Stimulated activated naive B cell treated with anti-CD40 and anti-IgM and Interleukin-4, amounts not matched to agents 10 μg/mL and 1 μg/mL and 100 μg/mL, for 72 hours (primary cell): ENCODE measurements at regions not wholly inside any gene's neighbourhood (a gene's known extent, or its start where the extent isn't known, plus 50 kb on each side); places are given as distances from the start of the nearest gene placed in this dataset.

Source experiments
- ATAC-seq, 2 donors: fragments of 150-1000 bp; cut with Tn5 transposase; replicated peaks; 2 replicates each; pipeline ENCODE4 v1.10.0; 2021; ENCODE audit warnings: moderate library complexity in 1 of 2
- DNase-seq: peaks from one replicate; pipeline ENCODE4 v3.0.0; 2021
- H3K27ac Mint-ChIP-seq: one replicate; pipeline ENCODE4 v1.8.0; 2022; ENCODE audit warnings: mild to moderate bottlenecking, mixed read lengths
- H3K27me3 Mint-ChIP-seq, 2 donors: one replicate each; pipeline ENCODE4 v1.8.0; 2022; ENCODE audit warnings: mixed read lengths in 2 of 2
- H3K36me3 Mint-ChIP-seq, 2 donors: one replicate each; pipeline ENCODE4 v1.8.0; 2022; ENCODE audit warnings: mixed read lengths in 2 of 2, mild to moderate bottlenecking in 1 of 2
- H3K4me1 Mint-ChIP-seq, 2 donors: one replicate each; pipeline ENCODE4 v1.8.0; 2022; ENCODE audit warnings: mixed read lengths in 2 of 2, mild to moderate bottlenecking in 1 of 2
- H3K4me3 Mint-ChIP-seq, 2 donors: one replicate each; pipeline ENCODE4 v1.8.0; 2022; ENCODE audit warnings: mild to moderate bottlenecking in 2 of 2, mixed read lengths in 2 of 2, moderate library complexity in 1 of 2
- H3K9me3 Mint-ChIP-seq, 2 donors: one replicate each; pipeline ENCODE4 v1.8.0; 2022; ENCODE audit warnings: mixed read lengths in 2 of 2, mild to moderate bottlenecking in 1 of 2

DNA sequence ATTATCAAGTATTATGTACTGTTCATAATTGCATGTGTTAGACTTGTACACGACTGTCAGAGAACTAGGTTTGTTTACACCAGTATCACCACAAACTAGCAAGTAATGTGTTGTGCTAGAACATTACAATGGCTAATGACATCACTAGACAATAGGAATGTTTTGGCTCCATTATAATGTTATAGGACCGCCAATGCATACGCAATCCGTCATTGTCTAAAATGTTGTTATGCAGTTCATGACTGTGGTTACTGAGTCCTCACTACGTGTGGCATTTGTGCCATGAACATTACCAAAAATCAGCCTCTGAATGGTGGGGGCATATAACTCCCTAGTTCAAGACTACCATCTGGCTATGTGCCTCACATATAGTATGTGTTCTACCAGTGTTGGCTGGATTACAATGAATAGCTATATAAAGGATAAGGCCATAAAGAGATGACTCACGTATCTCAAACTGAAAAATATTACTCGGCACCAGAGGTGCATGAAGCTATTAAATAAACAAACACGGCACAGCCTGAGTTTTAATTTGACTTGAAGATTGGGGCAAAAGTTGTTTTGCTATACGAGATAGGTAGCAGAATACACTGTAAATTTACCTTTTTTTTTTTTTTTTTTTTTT lies 89.1 kb upstream of the COL24A1 start:
- Mint-ChIP-seq H3K36me3 (no peaks in the 10 kb centered on the region), H3K27ac (no peak overlapping the region), H3K9me3 (peaks cover 0 to 2% of the 10 kb centered on the region in 2 donors), H3K4me1 (no peaks in the 10 kb centered on the region), H3K27me3 (no peaks in the 10 kb centered on the region), H3K4me3 (no peak overlapping the region)
- DNase-seq = no peak
- ATAC-seq = no peak

DNA sequence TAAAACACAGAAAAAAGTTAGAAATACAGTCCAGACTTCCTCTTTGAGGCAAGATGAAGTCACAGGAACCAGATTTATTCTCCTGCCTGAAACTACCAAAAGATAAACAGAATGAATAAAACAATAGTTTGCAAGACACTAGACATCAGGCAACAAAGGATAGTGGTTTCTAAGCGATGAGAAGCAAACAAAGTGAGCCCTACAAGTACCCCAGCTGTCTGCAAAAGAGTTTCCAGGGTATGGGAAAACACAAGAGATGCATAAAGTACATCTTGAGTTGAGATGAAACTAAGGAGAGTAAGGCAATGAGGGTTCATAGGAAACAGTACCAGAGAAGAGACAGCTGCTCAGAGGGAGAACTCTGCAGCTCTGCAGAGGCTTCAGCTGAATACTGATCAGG lies 83.3 kb upstream of the COL24A1 start:
- ATAC-seq (no peak), DNase-seq (no peak)
- no peak overlapping the region for H3K4me3 Mint-ChIP-seq
- no peaks in the 10 kb centered on the region for H3K4me1 Mint-ChIP-seq
- H3K27me3 Mint-ChIP-seq = no peaks in the 10 kb centered on the region
- peaks cover 4 to 6% of the 10 kb centered on the region in 2 donors for H3K9me3 Mint-ChIP-seq
- H3K27ac Mint-ChIP-seq = no peak overlapping the region
- no peaks in the 10 kb centered on the region for H3K36me3 Mint-ChIP-seq

GRCh38 chr1:86239490-86239889 lies 82.9 kb upstream of the COL24A1 start:
- H3K4me3 Mint-ChIP-seq = no peak overlapping the region
- no peaks in the 10 kb centered on the region for H3K4me1 Mint-ChIP-seq
- H3K27ac Mint-ChIP-seq = no peak overlapping the region
- H3K9me3 Mint-ChIP-seq = peaks cover 4 to 6% of the 10 kb centered on the region in 2 donors
- no peaks in the 10 kb centered on the region for H3K27me3 Mint-ChIP-seq
- H3K36me3 Mint-ChIP-seq = no peaks in the 10 kb centered on the region
- DNase-seq (no peak), ATAC-seq (no peak)

GRCh38 chr1:86238226-86238625 lies 81.7 kb upstream of the COL24A1 start:
- Mint-ChIP-seq H3K4me1 (peaks cover 3 to 6% of the 10 kb centered on the region in 2 donors), H3K36me3 (no peaks in the 10 kb centered on the region), H3K4me3 (no peak overlapping the region), H3K9me3 (peaks cover 4 to 6% of the 10 kb centered on the region in 2 donors), H3K27ac (no peak overlapping the region), H3K27me3 (no peaks in the 10 kb centered on the region)
- no peak for ATAC-seq
- no peak for DNase-seq

- H3K27ac Mint-ChIP-seq = no peak overlapping the region
These were observed 79.3 kb upstream of the COL24A1 start for GRCh38 chr1:86235852-86236251.

DNA sequence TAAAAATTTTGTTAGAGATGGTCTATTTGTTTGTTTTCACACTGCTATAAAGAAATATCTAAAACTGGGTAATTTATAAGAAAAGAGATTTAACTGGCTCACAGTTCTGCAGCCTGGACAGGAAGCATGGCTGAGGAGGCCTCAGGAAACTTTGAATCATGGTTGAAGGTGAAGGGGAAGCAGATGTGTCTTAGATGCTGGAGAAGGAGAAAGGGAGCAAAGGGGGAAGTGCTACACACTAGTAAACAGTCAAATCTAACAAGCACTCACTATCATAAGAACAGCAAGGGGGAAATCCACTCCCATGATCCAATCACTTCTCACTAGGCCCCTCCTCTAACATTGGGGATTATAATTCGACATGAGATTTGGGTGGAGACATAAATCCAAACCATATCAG lies 76.8 kb upstream of the COL24A1 start:
- ATAC-seq (peak; percentile 63 to 68), DNase-seq (no peak)
- H3K4me3 Mint-ChIP-seq = no peak overlapping the region
- H3K4me1 Mint-ChIP-seq = peaks cover 3 to 8% of the 10 kb centered on the region in 2 donors
- no peak overlapping the region for H3K27ac Mint-ChIP-seq
- peaks cover 4 to 6% of the 10 kb centered on the region in 2 donors for H3K9me3 Mint-ChIP-seq
- H3K36me3 Mint-ChIP-seq = no peaks in the 10 kb centered on the region
- H3K27me3 Mint-ChIP-seq = peaks cover 0 to 12% of the 10 kb centered on the region in 2 donors

More at GRCh38 chr1:86235852-86236251, 79.3 kb upstream of the COL24A1 start:
- H3K27me3 Mint-ChIP-seq = peaks cover 0 to 12% of the 10 kb centered on the region in 2 donors
- DNase-seq = no peak
- H3K36me3 Mint-ChIP-seq = no peaks in the 10 kb centered on the region
- peaks cover 3 to 8% of the 10 kb centered on the region in 2 donors for H3K4me1 Mint-ChIP-seq
- ATAC-seq = no peak
- H3K9me3 Mint-ChIP-seq = peaks cover 4 to 6% of the 10 kb centered on the region in 2 donors
- no peak overlapping the region for H3K4me3 Mint-ChIP-seq

- DNase-seq = no peak
- Mint-ChIP-seq H3K36me3 (no peaks in the 10 kb centered on the region), H3K4me3 (no peak overlapping the region), H3K9me3 (peaks cover 3 to 4% of the 10 kb centered on the region in 2 donors), H3K27ac (no peak overlapping the region), H3K27me3 (peaks cover 0 to 16% of the 10 kb centered on the region in 2 donors), H3K4me1 (peaks cover 3 to 8% of the 10 kb centered on the region in 2 donors)
- ATAC-seq = no peak
These were observed 74.5 kb upstream of the COL24A1 start for GRCh38 chr1:86231076-86231475.

DNA sequence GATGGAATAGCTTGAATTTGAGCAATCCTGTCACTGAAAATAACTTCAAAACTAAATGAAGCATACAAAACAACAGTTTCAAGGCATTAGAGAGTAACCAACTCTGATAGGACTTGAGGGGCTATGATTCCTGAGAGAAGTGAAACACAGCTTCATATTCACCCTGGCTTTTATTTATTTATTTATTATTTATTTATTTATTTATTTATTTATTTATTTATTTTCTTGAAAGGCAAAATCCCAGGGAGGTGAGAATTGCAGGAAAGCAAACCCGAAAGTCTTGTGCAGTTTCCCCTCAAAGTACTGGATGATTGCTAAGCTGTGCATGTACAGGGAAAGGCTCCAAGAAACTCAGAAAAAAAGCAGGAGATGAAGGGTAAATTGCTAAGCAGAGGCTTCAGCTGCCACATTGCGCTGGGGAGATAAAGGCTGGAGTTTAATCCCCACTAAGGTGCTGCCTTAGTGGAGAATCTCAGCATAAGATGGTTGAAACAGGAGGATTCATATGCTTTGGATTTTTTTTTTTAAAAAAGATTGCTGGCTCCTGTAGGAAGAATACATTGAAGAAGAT lies 72.9 kb upstream of the COL24A1 start:
- H3K36me3 Mint-ChIP-seq = no peaks in the 10 kb centered on the region
- peaks cover 0 to 16% of the 10 kb centered on the region in 2 donors for H3K27me3 Mint-ChIP-seq
- H3K4me3 Mint-ChIP-seq = no peak overlapping the region
- H3K9me3 Mint-ChIP-seq = no peaks in the 10 kb centered on the region
- ATAC-seq = no peak
- H3K27ac Mint-ChIP-seq = no peak overlapping the region
- no peak for DNase-seq
- peaks cover 5 to 8% of the 10 kb centered on the region in 2 donors for H3K4me1 Mint-ChIP-seq

DNA sequence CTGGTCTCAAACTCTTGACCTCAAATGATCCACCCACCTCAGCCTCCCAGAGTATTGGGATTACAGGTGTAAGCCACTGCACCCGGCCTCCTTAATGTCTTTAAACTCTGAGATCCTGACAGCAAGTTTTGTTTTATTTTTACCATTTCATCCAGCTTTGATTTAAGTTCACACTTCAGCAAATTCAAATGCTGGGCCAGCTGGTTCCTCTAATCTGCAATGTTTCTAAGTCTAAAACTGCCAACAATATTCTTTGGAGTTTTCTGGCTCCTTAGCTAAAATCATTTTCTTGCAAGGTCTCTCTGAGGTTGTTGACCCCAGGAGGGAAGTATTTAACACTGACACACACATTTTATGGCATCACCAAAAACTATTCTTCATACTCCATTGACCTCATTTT lies 72.0 kb upstream of the COL24A1 start:
- no peak overlapping the region for H3K27ac Mint-ChIP-seq
- no peaks in the 10 kb centered on the region for H3K36me3 Mint-ChIP-seq
- no peak for ATAC-seq
- H3K27me3 Mint-ChIP-seq = peaks cover 0 to 16% of the 10 kb centered on the region in 2 donors
- H3K4me1 Mint-ChIP-seq = peaks cover 5% of the 10 kb centered on the region in 2 donors
- H3K4me3 Mint-ChIP-seq = no peak overlapping the region
- H3K9me3 Mint-ChIP-seq = no peaks in the 10 kb centered on the region
- DNase-seq = no peak

DNA sequence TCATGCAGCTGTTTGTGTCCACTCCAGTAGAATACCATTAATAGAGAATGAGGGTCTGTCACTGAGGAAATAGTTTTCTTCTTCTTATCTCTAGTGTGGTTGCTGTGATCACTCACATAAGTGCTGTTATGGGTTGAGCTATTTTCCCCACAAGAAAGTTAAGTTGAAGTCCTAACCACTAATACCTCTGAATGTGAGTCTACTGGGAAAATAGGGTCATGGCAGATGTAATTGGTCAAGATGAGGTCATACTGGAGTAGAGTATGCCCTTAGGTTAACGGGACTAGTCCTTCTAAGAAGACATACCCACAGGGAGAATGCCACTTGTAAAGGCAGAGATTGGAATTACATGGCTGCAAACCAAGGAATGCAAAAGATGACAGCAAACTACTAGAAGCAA lies 70.5 kb upstream of the COL24A1 start:
- peaks cover 0 to 2% of the 10 kb centered on the region in 2 donors for H3K4me1 Mint-ChIP-seq
- H3K4me3 Mint-ChIP-seq = no peak overlapping the region
- ATAC-seq (no peak), DNase-seq (no peak)
- no peaks in the 10 kb centered on the region for H3K9me3 Mint-ChIP-seq
- H3K27me3 Mint-ChIP-seq = peaks cover under 1 to 10% of the 10 kb centered on the region in 2 donors
- H3K27ac Mint-ChIP-seq = no peak overlapping the region
- H3K36me3 Mint-ChIP-seq = no peaks in the 10 kb centered on the region

GRCh38 chr1:86226204-86226603 lies 69.6 kb upstream of the COL24A1 start:
- Mint-ChIP-seq H3K9me3 (no peaks in the 10 kb centered on the region), H3K4me1 (peaks cover 0 to 2% of the 10 kb centered on the region in 2 donors), H3K27me3 (peaks cover 6 to 8% of the 10 kb centered on the region in 2 donors), H3K27ac (no peak overlapping the region), H3K4me3 (no peak overlapping the region), H3K36me3 (no peaks in the 10 kb centered on the region)
- no peak for DNase-seq
- no peak for ATAC-seq

DNA sequence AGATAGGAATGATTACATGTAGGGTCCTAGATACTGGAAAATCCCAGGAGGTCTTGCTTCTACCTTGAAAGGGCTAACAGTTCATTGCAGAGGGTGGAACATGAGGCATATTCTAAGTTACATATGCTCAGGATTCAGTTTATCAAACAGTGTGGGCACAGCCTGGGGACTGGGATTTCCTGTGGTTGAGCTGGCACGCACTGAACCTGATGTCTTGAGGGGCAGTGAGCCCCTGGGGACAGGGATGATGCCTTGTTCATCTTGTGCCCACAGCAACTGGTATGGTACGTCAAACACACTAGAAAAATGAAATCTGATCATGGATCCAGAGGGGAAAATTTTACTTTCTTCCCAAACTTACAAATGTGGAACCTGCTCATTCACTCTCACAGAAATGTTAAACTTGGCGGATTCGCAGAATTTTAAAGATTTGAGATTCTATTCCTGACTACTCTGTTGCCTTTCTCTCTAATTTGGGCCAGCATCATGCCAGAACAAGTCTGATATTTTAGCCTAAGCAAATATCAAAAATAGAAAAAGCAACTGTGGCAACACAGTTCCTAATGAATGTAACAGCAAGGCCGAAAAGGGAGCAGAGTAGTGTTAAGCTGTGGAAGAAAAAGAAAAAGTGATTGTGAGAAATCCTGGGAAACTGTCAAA lies 68.2 kb upstream of the COL24A1 start:
- ATAC-seq = peak; percentile 25 to 38

GRCh38 chr1:86218859-86219258 lies 62.3 kb upstream of the COL24A1 start:
- no peaks in the 10 kb centered on the region for H3K4me1 Mint-ChIP-seq
- DNase-seq (no peak), ATAC-seq (no peak)
- no peak overlapping the region for H3K4me3 Mint-ChIP-seq
- H3K9me3 Mint-ChIP-seq = no peaks in the 10 kb centered on the region
- peaks cover 0 to 6% of the 10 kb centered on the region in 2 donors for H3K27me3 Mint-ChIP-seq
- no peaks in the 10 kb centered on the region for H3K36me3 Mint-ChIP-seq
- H3K27ac Mint-ChIP-seq = no peak overlapping the region

More for the DNA sequence above, 68.2 kb upstream of the COL24A1 start:
- Mint-ChIP-seq H3K9me3 (no peaks in the 10 kb centered on the region), H3K36me3 (no peaks in the 10 kb centered on the region), H3K27ac (no peak overlapping the region), H3K4me1 (peaks cover 0 to 2% of the 10 kb centered on the region in 2 donors), H3K27me3 (peaks cover 4 to 6% of the 10 kb centered on the region in 2 donors), H3K4me3 (no peak overlapping the region)
- no peak for DNase-seq

GRCh38 chr1:86214605-86215004 lies 58.0 kb upstream of the COL24A1 start:
- Mint-ChIP-seq H3K4me1 (no peaks in the 10 kb centered on the region), H3K36me3 (no peaks in the 10 kb centered on the region), H3K9me3 (no peaks in the 10 kb centered on the region), H3K27me3 (no peaks in the 10 kb centered on the region), H3K4me3 (no peak overlapping the region), H3K27ac (no peak overlapping the region)
- no peak for DNase-seq
- no peak for ATAC-seq

DNA sequence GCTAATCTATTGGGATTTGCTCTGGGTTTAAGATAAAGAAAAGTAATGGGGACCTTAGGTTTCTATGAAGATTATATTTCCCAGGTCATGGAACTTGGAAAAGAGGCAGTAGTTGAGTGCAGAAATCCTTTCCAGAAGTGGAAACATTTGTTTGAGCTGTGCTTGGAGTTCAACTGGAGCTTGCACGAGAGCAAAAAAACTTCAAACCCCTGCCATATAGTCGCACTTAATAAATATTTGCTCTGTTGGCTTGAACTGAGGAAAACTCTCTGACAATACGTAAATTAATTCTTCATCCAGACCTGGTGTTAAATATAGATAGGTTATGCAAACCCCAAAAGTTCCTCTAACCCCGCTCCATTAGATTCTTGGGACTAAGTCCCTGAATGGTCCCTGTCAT lies 52.8 kb upstream of the COL24A1 start:
- Mint-ChIP-seq H3K36me3 (no peaks in the 10 kb centered on the region), H3K27me3 (no peaks in the 10 kb centered on the region), H3K4me1 (no peaks in the 10 kb centered on the region), H3K9me3 (no peaks in the 10 kb centered on the region), H3K27ac (no peak overlapping the region), H3K4me3 (no peak overlapping the region)
- ATAC-seq (no peak), DNase-seq (no peak)
